Astrocyte (in vitro differentiated cells and primary cell): ENCODE measurements at regions not wholly inside any gene's neighbourhood (a gene's known extent, or its start where the extent isn't known, plus 50 kb on each side); places are given as distances from the start of the nearest gene placed in this dataset.

Source experiments
- CTCF ChIP-seq: IDR thresholded peaks from 2 replicates; pipeline ENCODE4 v1.5.1; 2011; ENCODE audit warnings: low read depth, mild to moderate bottlenecking, inconsistent platforms, low read length, moderate library complexity; ENCODE audit not compliant: insufficient read depth
- EZH2 ChIP-seq: IDR thresholded peaks from 2 replicates; pipeline ENCODE4 v1.6.1; 2012; ENCODE audit warnings: mild to moderate bottlenecking, low read length, inconsistent platforms; ENCODE audit not compliant: insufficient read depth

- TF ChIP-seq CTCF (no peak), EZH2 (no peak)
Observed at GRCh38 chr2:187617905-187618304, 63.7 kb upstream of the TFPI start.
